Stimulated activated CD8-positive, alpha-beta memory T cell treated with anti-CD3 and anti-CD28 coated beads, Interleukin-15, amount 100 ng/mL, for 1 hour (primary cell): ENCODE measurements at regions not wholly inside any gene's neighbourhood (a gene's known extent, or its start where the extent isn't known, plus 50 kb on each side); places are given as distances from the start of the nearest gene placed in this dataset.

Experiments
- DNase-seq: peaks from one replicate; pipeline ENCODE4 v3.0.0-alpha.2; 2020; ENCODE audit warnings: low read depth

- no peak for DNase-seq
Measured at GRCh38 chr5:79871364-79872120, 119.5 kb downstream of the MTX3 start.

- no peak for DNase-seq
Measured at GRCh38 chr5:79868163-79868670, 122.8 kb downstream of the MTX3 start.

- DNase-seq, result no peak
Measured at GRCh38 chr5:79865579-79865978, 125.5 kb downstream of the MTX3 start.

DNA sequence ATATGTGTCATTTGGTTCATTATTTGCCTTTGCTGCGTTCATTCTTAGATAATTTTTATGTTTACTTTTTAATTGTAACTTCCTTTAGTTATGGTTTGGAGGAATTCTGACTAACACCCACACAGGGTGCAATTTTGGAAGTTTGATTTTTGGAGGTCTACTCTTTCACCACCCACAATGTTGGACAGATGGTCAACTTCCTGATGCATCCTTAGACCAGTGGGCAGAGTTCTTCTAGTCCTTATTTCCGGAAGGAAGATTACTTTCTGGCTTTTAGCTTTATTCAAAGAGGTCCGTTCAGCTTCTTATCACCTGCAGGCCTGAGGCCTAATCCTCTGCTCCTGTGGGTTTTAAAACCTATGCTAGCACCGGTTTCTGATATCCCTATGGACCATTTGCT, 126.7 kb downstream of the MTX3 start:
- DNase-seq, result no peak

GRCh38 chr5:79859588-79859987, 131.5 kb downstream of the MTX3 start:
- no peak for DNase-seq

GRCh38 chr5:79858410-79858723, 132.7 kb downstream of the MTX3 start:
- no peak for DNase-seq

DNA sequence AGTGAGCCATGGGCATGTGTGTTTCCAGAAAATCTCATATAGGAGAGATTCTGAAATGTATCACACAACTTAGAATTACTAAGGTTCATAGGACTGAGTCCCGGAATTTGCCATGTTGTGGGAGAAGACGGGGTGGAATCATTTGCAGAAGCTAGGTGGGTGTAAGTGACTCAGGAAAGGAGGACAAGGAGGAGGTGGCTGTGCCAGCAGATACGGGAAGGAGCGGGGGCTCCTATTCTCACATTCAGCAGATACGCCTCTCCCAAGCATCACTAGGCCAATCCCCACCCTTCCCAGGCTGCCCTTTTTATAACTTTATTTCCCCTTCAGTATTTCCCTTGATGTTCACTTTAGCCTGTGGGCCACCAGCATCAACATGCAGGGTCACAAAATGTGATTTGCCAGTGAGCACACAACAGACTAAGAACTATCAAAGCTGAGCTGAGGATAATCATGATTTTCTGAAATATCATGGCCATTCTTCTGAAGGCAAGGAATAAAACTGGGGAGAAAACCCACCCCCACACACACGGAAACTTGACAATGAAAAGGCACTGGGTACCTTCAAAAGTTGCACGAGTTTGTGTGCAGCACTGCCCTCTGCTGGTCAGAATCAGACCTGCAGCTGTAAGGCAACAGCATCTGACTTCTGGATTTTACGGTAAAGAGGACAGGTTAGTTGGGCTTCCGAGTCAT, 133.2 kb downstream of the MTX3 start:
- peak; percentile 71 for DNase-seq

GRCh38 chr5:79856456-79857055, 134.5 kb downstream of the MTX3 start:
- DNase-seq, result no peak

GRCh38 chr5:79853676-79854418, 137.2 kb downstream of the MTX3 start:
- DNase-seq, result no peak

DNA sequence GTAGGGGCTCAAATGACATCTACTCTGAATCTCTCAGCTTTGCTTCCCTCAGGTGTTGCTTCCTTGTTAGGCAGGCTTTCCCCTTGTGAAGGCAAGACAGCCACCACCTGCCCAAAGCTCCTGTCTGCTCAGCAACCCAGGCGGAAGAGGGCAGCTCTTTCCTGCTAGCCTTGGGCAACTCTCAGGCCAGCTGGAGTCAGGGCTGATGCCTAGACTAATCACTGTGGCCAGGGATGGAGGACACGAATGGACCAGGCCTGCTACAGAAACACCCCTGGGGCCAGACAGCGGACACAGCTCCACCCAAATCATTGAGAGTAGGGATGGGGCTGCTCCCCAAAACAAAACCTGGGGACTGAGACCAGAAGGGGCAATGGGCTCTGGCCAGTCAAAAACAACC, 138.0 kb downstream of the MTX3 start:
- no peak for DNase-seq

DNA sequence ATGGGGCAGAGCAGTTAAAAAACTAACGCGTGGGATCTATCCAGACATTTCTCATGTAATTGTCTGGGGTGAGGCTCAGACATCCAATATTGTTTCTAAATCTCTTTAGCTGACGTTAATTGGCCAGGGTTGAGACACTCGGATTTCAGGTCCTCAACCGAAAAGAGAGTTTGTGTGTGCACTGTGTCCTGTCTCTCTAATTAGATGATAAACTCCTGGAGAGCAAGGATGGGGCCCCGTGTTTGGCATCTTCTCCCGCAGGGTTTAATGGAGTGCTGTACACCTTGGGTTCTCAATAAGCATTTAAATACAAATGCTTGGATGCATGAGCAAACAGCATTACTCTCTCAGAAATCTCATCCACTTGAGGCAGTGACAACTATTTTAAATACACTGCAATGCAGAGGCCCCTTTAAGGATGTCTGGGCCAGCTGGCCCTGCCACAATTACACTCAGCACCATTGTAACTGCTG, 139.6 kb downstream of the MTX3 start:
- no peak for DNase-seq

GRCh38 chr5:79850941-79851340, 140.1 kb downstream of the MTX3 start:
- no peak for DNase-seq

GRCh38 chr5:79850316-79850822, 140.7 kb downstream of the MTX3 start:
- no peak for DNase-seq

- no peak for DNase-seq
Measured at GRCh38 chr5:79849486-79850315, 141.4 kb downstream of the MTX3 start.
